ENCODE measurements at regions not wholly inside any gene's neighbourhood (a gene's known extent, or its start where the extent isn't known, plus 50 kb on each side); places are given as distances from the start of the nearest gene placed in this dataset.

GRCh38 chr10:109386101-109386500, 537.2 kb downstream of the XPNPEP1 start:
- TF ChIP-seq CTCF (conservative IDR thresholded peaks at IDR 0.05 in 1 of 2, IDR thresholded peaks at IDR 0.05 in 1 of 2; ENCODE audit: low read depth in 1 of 2, low read length in 2 of 2): no peak
- no peak for TF ChIP-seq EZH2 (IDR thresholded peaks at IDR 0.05; ENCODE audit: low read length, missing control alignments)

All from fibroblast of lung (primary cell).